MCF 10A (cell line): ENCODE measurements at regions not wholly inside any gene's neighbourhood (a gene's known extent, or its start where the extent isn't known, plus 50 kb on each side); places are given as distances from the start of the nearest gene placed in this dataset.

Experiments
- BruUV-seq: library from RNA; stranded (reverse); fragments of 400-500 nt; replicated peaks from 2 replicates; lab custom pipeline; 2021; lab: Mats Ljungman, UMichigan
- CTCF ChIA-PET: fragments of 300-600 bp; sonication (Branson Sonifier 250); formaldehyde crosslinking; extraction: SDS; loops from one replicate; lab custom pipeline; 2021; ENCODE audit warnings: antibody characterized with exemption, inconsistent platforms; lab: Yijun Ruan, JAX
- POLR2A ChIA-PET: fragments of 300-600, 350-650 bp; sonication (Branson Sonifier 250); formaldehyde crosslinking; extraction: SDS; loops from one replicate; lab custom pipeline; 2020; ENCODE audit warnings: antibody characterized with exemption, inconsistent platforms; lab: Yijun Ruan, JAX
- DNase-seq: peaks from one replicate; pipeline ENCODE4 v3.0.0-alpha.2; 2018; ENCODE audit not compliant: unreplicated experiment
- H3K27ac Mint-ChIP-seq: one replicate; pipeline ENCODE4 v1.8.0; 2022; ENCODE audit warnings: mild to moderate bottlenecking, low read depth, mixed read lengths; ENCODE audit not compliant: unreplicated experiment
- H3K27me3 Mint-ChIP-seq: one replicate; pipeline ENCODE4 v1.8.0; 2022; ENCODE audit warnings: mixed read lengths; ENCODE audit not compliant: insufficient read depth, unreplicated experiment
- H3K36me3 Mint-ChIP-seq: one replicate; pipeline ENCODE4 v1.8.0; 2022; ENCODE audit warnings: mild to moderate bottlenecking, moderate library complexity, mixed read lengths; ENCODE audit not compliant: insufficient read depth, unreplicated experiment
- H3K4me1 Mint-ChIP-seq: one replicate; pipeline ENCODE4 v1.8.0; 2022; ENCODE audit warnings: mixed read lengths; ENCODE audit not compliant: insufficient read depth, unreplicated experiment
- H3K4me3 Mint-ChIP-seq: one replicate; pipeline ENCODE4 v1.8.0; 2022; ENCODE audit warnings: mild to moderate bottlenecking, moderate library complexity, mixed read lengths; ENCODE audit not compliant: unreplicated experiment
- H3K9me3 Mint-ChIP-seq: one replicate; pipeline ENCODE4 v1.8.0; 2022; ENCODE audit warnings: mixed read lengths; ENCODE audit not compliant: unreplicated experiment
- CTCF ChIP-seq: fragments of 200-600 bp; IDR thresholded peaks from one replicate; pipeline ENCODE4 v1.8.0; 2022; ENCODE audit warnings: antibody characterized with exemption, mild to moderate bottlenecking; ENCODE audit not compliant: unreplicated experiment
- intact Hi-C: fragments of 100-400 bp; cut with micrococcal nuclease; formaldehyde crosslinking; loops from 2 replicates; pipeline ENCODE4 v1.14.1; 2022

- Mint-ChIP-seq H3K4me1 (no peaks in the 10 kb centered on the region), H3K9me3 (peaks cover 34% of the 10 kb centered on the region), H3K27me3 (no peaks in the 10 kb centered on the region), H3K27ac (no peak overlapping the region), H3K36me3 (no peaks in the 10 kb centered on the region), H3K4me3 (no peak overlapping the region)
- TF ChIP-seq CTCF: no peak
- no peak for DNase-seq
- ChIA-PET POLR2A (no interaction called here), CTCF (no interaction called here)
- no TSS peak for BruUV-seq
- intact Hi-C loops: no loop called here
These were observed 342.3 kb downstream of the TMEM114 start for GRCh38 chr16:8247993-8248392.

GRCh38 chr16:8243981-8244380 lies 346.3 kb downstream of the TMEM114 start:
- intact Hi-C loops: no loop called here
- TF ChIP-seq CTCF: no peak
- no peak overlapping the region for H3K27ac Mint-ChIP-seq
- H3K36me3 Mint-ChIP-seq: no peaks in the 10 kb centered on the region
- no peak overlapping the region for H3K4me3 Mint-ChIP-seq
- CTCF ChIA-PET: interaction anchor here (0.8 kb wide), 1 partner anchor 9 kb away, joined by 3 read pairs; no protein-coding TSS in a partner anchor
- BruUV-seq: no TSS peak
- H3K4me1 Mint-ChIP-seq: no peaks in the 10 kb centered on the region
- H3K27me3 Mint-ChIP-seq: no peaks in the 10 kb centered on the region
- POLR2A ChIA-PET: no interaction called here
- DNase-seq: no peak
- H3K9me3 Mint-ChIP-seq: peaks cover 26% of the 10 kb centered on the region

GRCh38 chr16:8241408-8241807 lies 348.9 kb downstream of the TMEM114 start:
- H3K4me1 Mint-ChIP-seq: no peaks in the 10 kb centered on the region
- H3K4me3 Mint-ChIP-seq: no peak overlapping the region
- H3K27ac Mint-ChIP-seq: no peak overlapping the region
- intact Hi-C loops: no loop called here
- DNase-seq: no peak
- no peak for TF ChIP-seq CTCF
- peaks cover 43% of the 10 kb centered on the region for H3K9me3 Mint-ChIP-seq
- no peaks in the 10 kb centered on the region for H3K27me3 Mint-ChIP-seq
- no peaks in the 10 kb centered on the region for H3K36me3 Mint-ChIP-seq
- ChIA-PET CTCF (no interaction called here), POLR2A (no interaction called here)
- BruUV-seq: no TSS peak

GRCh38 chr16:8239443-8239842 lies 350.9 kb downstream of the TMEM114 start:
- BruUV-seq: no TSS peak
- no peak for TF ChIP-seq CTCF
- Mint-ChIP-seq H3K4me1 (no peaks in the 10 kb centered on the region), H3K36me3 (no peaks in the 10 kb centered on the region), H3K4me3 (no peak overlapping the region), H3K27me3 (no peaks in the 10 kb centered on the region), H3K9me3 (peaks cover 54% of the 10 kb centered on the region), H3K27ac (no peak overlapping the region)
- ChIA-PET POLR2A (no interaction called here), CTCF (interaction anchor here (0.7 kb wide), 1 partner anchor 447 kb away, joined by 3 read pairs; no protein-coding TSS in a partner anchor)
- no peak for DNase-seq
- intact Hi-C loops: no loop called here
